ENCODE measurements at regions not wholly inside any gene's neighbourhood (a gene's known extent, or its start where the extent isn't known, plus 50 kb on each side); places are given as distances from the start of the nearest gene placed in this dataset.

DNA sequence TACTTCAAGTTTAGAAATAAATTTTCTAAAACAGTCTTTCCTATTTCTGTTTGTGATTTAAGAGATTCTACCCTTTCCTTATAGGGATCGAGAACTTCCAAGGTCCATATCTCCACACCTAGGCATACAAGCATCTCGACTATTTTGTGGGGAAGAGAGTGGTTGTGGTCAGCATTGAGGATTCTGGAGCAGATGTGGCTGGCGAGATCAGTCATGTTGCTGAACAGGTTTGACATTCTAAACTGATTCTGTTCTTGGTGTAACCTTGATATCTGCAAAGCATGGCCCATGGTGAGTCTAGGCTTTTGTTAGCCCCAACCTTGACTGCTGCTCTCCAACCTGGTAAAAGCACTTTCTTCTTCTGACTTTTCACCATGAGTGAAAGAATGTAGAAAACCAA, 167.6 kb upstream of the POGK start:
- Histone ChIP-seq H3K36me3 (no peaks in the 10 kb centered on the region), H3K9me3 (peaks cover 0 to 3% (median 0%) of the 10 kb centered on the region in 11 donors), H3K27me3 (no peaks in the 10 kb centered on the region), H3K4me1 (no peaks in the 10 kb centered on the region), H3K4me3 (no peak overlapping the region), H3K27ac (no peak overlapping the region)
- no peak for TF ChIP-seq CTCF (IDR thresholded peaks at IDR 0.05)
- no peak for ATAC-seq
- WGBS, 2 donors, result 81 to 87% methylated on average over 3 of the region's 3 CpGs
- intact Hi-C loops (cut with DNase I), result loop anchor here in 1 of 10 donors (5.0 kb wide), 1 partner anchor 1359 kb away; no protein-coding TSS in a partner anchor
- no peak for DNase-seq

DNA sequence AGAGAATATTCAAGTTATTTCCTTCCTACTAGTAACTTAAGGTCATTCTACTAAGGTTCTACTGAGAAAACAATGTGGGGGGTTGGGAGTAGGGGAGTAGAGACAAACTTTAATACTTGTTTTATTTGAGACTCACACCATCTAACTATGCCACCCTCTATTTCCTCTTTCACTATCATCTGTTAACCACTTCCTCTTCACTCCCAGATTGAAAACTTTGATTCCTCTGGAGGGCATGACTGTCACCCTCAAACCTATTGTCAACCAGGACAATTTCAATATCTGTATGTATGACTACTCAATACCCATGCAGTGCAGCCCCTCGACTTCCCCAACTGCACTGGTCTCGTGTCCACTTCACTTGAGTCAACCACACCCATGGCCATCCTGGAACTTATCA, 165.6 kb upstream of the POGK start:
- H3K27ac ChIP-seq, result no peak overlapping the region
- 63 to 82% methylated on average over 2 of the region's 2 CpGs for WGBS, 2 donors

DNA sequence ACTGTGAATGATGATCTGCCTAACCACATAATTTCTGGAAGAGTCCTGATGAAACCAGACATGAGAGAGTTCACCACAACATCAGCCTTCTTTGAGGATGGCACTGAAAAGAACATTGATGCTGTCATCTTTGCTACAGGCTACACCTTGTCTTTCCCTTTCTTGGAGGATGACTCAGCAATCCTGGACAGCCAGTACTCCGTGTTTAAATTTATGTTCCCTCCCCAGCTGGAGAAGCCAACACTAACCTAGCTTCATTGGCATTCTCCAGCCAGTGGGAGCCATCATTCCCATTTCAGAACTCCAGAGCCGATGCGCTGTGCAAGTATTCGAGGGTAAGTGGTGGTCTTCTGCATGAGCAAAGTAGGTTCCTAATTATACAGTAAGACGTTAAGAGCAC, 164.1 kb upstream of the POGK start:
- Histone ChIP-seq H3K36me3 (no peaks in the 10 kb centered on the region), H3K9me3 (no peaks in the 10 kb centered on the region), H3K27ac (no peak overlapping the region), H3K27me3 (no peaks in the 10 kb centered on the region), H3K4me1 (no peaks in the 10 kb centered on the region), H3K4me3 (no peak overlapping the region)
- TF ChIP-seq CTCF (IDR thresholded peaks at IDR 0.05), result no peak
- DNase-seq (no peak), ATAC-seq (no peak)
- WGBS, 2 donors, result 78 to 83% methylated on average over 5 of the region's 5 CpGs
- intact Hi-C loops (cut with DNase I), result no loop called here

More for the DNA sequence above, 165.6 kb upstream of the POGK start:
- intact Hi-C loops (cut with DNase I), result loop anchor here in 1 of 10 donors (5.0 kb wide), 1 partner anchor 1361 kb away; no protein-coding TSS in a partner anchor
- Histone ChIP-seq H3K36me3 (no peaks in the 10 kb centered on the region), H3K27me3 (no peaks in the 10 kb centered on the region), H3K4me1 (no peaks in the 10 kb centered on the region), H3K4me3 (no peak overlapping the region), H3K9me3 (no peaks in the 10 kb centered on the region)
- ATAC-seq (no peak), DNase-seq (no peak)
- no peak for TF ChIP-seq CTCF (IDR thresholded peaks at IDR 0.05)

DNA sequence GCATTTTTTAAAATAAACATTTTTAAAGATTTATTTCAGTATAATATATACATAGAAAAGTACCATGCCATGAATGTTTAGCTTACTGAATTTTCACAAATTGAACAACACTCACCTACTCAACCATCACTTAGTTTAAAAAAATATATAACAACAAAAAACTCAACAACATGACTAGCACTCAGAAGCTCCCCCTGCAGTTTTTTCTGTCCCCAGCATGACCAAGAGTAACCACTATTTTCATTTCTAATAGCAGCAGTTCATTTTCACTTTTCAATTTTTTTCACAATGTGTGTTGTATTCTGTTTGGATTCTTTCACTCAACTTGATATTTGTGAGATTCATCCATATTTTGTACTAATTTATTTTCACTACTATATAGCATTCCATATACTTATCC, 162.3 kb upstream of the POGK start:
- Histone ChIP-seq H3K27ac (no peak overlapping the region), H3K4me1 (no peaks in the 10 kb centered on the region), H3K9me3 (no peaks in the 10 kb centered on the region), H3K36me3 (no peaks in the 10 kb centered on the region), H3K27me3 (no peaks in the 10 kb centered on the region), H3K4me3 (no peak overlapping the region)
- ATAC-seq, result no peak
- TF ChIP-seq CTCF (IDR thresholded peaks at IDR 0.05), result no peak
- intact Hi-C loops (cut with DNase I), result no loop called here
- no peak for DNase-seq

- WGBS, 2 donors, result 80 to 82% methylated on average over 1 of the region's 1 CpG
- TF ChIP-seq CTCF (IDR thresholded peaks at IDR 0.05), result no peak
- ATAC-seq (no peak), DNase-seq (no peak)
- no peaks in the 10 kb centered on the region for H3K27me3 ChIP-seq
- no peak overlapping the region for H3K27ac ChIP-seq
- intact Hi-C loops (cut with DNase I), result no loop called here
- H3K4me3 ChIP-seq, result no peak overlapping the region
- no peaks in the 10 kb centered on the region for H3K36me3 ChIP-seq
- H3K9me3 ChIP-seq, result no peaks in the 10 kb centered on the region
- H3K4me1 ChIP-seq, result no peaks in the 10 kb centered on the region
Observed at GRCh38 chr1:166679369-166679768, 159.9 kb upstream of the POGK start.

All from heart right ventricle (tissue), 16 donors.